Skeletal muscle satellite cell (primary cell): ENCODE measurements at regions not wholly inside any gene's neighbourhood (a gene's known extent, or its start where the extent isn't known, plus 50 kb on each side); places are given as distances from the start of the nearest gene placed in this dataset.

ENCODE experiments used
- H3K27me3 ChIP-seq: 2 replicates; pipeline ENCODE4 v1.7.0; 2013; ENCODE audit warnings: low read length; ENCODE audit not compliant: control insufficient read depth, insufficient read depth
- H3K36me3 ChIP-seq: 2 replicates; pipeline ENCODE4 v1.7.0; 2013; ENCODE audit warnings: mild to moderate bottlenecking, control low read depth, low read length; ENCODE audit not compliant: insufficient read depth
- H3K4me1 ChIP-seq: 2 replicates; pipeline ENCODE4 v1.7.0; 2013; ENCODE audit warnings: low read length; ENCODE audit not compliant: control insufficient read depth, insufficient read depth
- H3K4me2 ChIP-seq: 2 replicates; pipeline ENCODE4 v1.7.0; 2013; ENCODE audit warnings: mild to moderate bottlenecking, low read length
- H3K4me3 ChIP-seq: 2 replicates; pipeline ENCODE4 v1.7.0; 2013; ENCODE audit warnings: low read length
- H3K9ac ChIP-seq: 2 replicates; pipeline ENCODE4 v1.7.0; 2013; ENCODE audit warnings: mild to moderate bottlenecking, low read depth, low read length, moderate library complexity
- H3K9me3 ChIP-seq: replicated peaks from 2 replicates; pipeline ENCODE4 v1.7.0; 2013; ENCODE audit warnings: mild to moderate bottlenecking, control low read depth, low read length

- peaks cover 8% of the 10 kb centered on the region for H3K4me1 ChIP-seq
- H3K4me2 ChIP-seq, result no peak overlapping the region
- H3K36me3 ChIP-seq, result no peaks in the 10 kb centered on the region
- H3K9me3 ChIP-seq, result no peaks in the 10 kb centered on the region
- H3K4me3 ChIP-seq, result no peak overlapping the region
- H3K27me3 ChIP-seq, result no peaks in the 10 kb centered on the region
- no peak overlapping the region for H3K9ac ChIP-seq
Measured at GRCh38 chr15:35755237-35755802, 209.4 kb upstream of the DPH6 start.

DNA sequence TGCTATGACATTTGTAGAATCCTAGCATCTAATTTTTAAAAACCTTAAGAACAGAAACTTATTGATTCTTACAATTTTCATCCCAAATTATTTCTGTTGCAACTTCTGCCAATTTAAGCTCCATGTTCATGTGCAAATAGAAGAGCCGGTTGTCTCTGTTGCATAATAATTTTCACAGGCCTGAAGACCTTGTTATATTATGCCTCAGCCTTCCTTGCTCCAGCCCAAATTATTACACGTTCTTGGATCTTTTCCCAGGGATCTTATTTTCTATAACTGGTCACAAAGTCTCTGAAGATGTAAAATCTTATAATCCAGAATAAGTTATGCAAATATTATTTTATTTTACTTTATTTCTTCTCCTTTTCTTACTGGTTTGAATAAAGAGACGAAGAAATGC is 210.7 kb upstream of the DPH6 start:
- H3K9ac ChIP-seq, result no peak overlapping the region
- H3K4me3 ChIP-seq, result no peak overlapping the region
- peaks cover 8% of the 10 kb centered on the region for H3K4me1 ChIP-seq
- H3K9me3 ChIP-seq, result no peaks in the 10 kb centered on the region
- H3K36me3 ChIP-seq, result no peaks in the 10 kb centered on the region
- no peak overlapping the region for H3K4me2 ChIP-seq
- H3K27me3 ChIP-seq, result no peaks in the 10 kb centered on the region

GRCh38 chr15:35757361-35757760 is 211.4 kb upstream of the DPH6 start:
- H3K4me3 ChIP-seq, result no peak overlapping the region
- no peak overlapping the region for H3K9ac ChIP-seq
- H3K36me3 ChIP-seq, result no peaks in the 10 kb centered on the region
- H3K27me3 ChIP-seq, result no peaks in the 10 kb centered on the region
- H3K9me3 ChIP-seq, result no peaks in the 10 kb centered on the region
- no peak overlapping the region for H3K4me2 ChIP-seq
- H3K4me1 ChIP-seq, result peaks cover 8% of the 10 kb centered on the region

DNA sequence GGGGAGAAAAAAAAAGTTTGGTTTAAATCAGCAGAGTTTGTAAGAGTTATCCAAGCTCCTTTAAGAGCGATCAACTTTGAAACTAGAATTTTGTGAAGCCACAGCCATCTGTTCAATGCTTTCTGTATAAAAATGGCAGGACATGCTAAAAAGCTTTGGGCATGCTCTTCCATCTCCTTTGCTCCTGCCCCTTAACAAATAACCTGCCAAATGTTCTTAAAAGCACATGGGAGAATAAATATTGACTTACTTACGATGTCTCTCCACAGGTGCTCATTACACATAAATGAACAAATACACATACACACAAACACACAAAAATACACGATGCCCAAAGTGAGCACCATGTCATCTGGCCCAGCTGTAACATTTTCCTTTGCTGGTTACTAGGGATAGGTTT is 211.8 kb upstream of the DPH6 start:
- no peaks in the 10 kb centered on the region for H3K36me3 ChIP-seq
- peaks cover 8% of the 10 kb centered on the region for H3K4me1 ChIP-seq
- no peak overlapping the region for H3K4me2 ChIP-seq
- no peak overlapping the region for H3K4me3 ChIP-seq
- H3K9me3 ChIP-seq, result no peaks in the 10 kb centered on the region
- no peak overlapping the region for H3K9ac ChIP-seq
- H3K27me3 ChIP-seq, result no peaks in the 10 kb centered on the region

DNA sequence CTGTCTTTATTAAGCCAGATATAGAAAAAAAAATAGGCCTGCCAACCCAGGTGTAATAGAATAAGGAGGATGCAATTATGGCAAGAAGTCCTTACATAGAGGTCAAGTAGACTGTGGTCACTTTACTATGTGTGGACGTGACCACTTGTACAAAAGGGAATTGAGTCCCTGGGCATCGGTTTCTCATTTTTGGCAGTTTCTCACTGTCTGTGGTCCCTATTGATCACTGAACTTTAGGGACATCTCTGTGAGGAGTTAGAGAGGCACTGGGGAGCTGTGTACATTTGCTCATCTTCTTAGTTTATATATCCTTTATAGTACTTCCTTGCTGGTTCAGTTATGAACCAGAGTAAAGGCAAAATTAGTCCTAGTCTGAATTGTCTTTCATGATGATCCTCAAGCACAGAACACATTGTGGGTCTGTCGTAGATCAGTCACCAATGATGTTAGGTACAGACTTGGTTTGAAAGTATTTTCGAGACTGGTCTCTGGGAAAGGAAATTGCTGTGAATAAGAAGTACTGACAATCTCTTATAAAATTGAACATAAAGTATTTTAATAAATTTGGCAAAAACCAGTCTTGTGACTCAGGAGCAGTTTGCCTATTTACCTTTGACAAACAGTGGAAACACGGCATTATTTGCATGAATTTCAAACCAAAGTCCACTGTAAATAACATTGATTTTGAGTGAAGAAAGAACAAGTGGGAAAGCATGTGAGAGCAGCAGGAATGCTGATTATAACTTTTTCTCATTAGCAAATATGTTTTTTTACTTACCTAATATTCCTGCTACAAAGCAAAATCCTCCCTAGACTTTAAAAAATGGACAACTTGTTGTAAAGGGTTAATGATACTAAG is 218.9 kb upstream of the DPH6 start:
- H3K9me3 ChIP-seq, result no peaks in the 10 kb centered on the region
- H3K4me2 ChIP-seq, result no peak overlapping the region
- no peak overlapping the region for H3K4me3 ChIP-seq
- H3K4me1 ChIP-seq, result no peaks in the 10 kb centered on the region
- no peaks in the 10 kb centered on the region for H3K36me3 ChIP-seq
- H3K9ac ChIP-seq, result no peak overlapping the region
- H3K27me3 ChIP-seq, result no peaks in the 10 kb centered on the region

DNA sequence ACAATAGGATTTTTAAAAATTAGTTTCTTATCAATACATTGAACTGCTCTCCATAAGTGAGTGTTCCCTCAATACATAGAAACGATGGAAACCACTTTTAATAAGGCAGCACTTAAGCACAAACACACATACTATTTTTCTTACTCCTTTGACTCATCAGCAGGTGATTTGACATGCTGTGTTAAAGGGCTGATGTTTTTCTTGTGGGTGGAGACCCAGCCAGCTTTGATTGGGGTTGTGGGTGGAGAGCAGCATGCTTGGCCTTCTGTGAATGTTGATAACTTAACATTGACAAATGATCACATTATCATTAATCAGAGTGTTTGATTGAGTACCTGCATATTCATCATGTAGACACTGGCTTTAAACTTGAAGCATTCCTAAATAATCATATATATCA is 223.0 kb upstream of the DPH6 start:
- Histone ChIP-seq H3K27me3 (no peaks in the 10 kb centered on the region), H3K4me1 (no peaks in the 10 kb centered on the region), H3K9me3 (no peaks in the 10 kb centered on the region), H3K9ac (no peak overlapping the region), H3K4me3 (no peak overlapping the region), H3K36me3 (no peaks in the 10 kb centered on the region), H3K4me2 (no peak overlapping the region)

DNA sequence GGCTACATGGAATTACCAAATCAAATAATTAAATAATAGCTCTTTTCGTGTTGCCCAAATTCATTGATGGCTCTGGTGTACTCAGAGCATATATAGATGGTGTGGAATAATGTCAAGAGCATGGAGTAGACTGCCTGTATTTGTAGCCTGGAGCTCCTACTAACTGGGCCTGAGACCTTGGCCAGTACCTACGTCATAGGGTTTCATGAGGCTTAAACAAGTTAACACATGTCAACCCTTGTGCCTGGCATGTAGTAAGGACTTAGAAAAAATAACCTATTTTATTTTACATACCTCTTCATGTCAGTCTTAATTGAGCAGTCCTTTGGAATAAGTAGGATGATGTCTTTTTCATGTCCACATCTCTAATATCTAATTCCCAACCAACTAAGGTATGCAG is 223.7 kb upstream of the DPH6 start:
- no peaks in the 10 kb centered on the region for H3K4me1 ChIP-seq
- no peak overlapping the region for H3K4me2 ChIP-seq
- no peak overlapping the region for H3K9ac ChIP-seq

GRCh38 chr15:35771746-35772442 is 225.9 kb upstream of the DPH6 start:
- no peaks in the 10 kb centered on the region for H3K4me1 ChIP-seq

More for the DNA sequence above, 223.7 kb upstream of the DPH6 start:
- no peaks in the 10 kb centered on the region for H3K27me3 ChIP-seq
- H3K4me3 ChIP-seq, result no peak overlapping the region
- H3K9me3 ChIP-seq, result no peaks in the 10 kb centered on the region
- H3K36me3 ChIP-seq, result no peaks in the 10 kb centered on the region

GRCh38 chr15:35774653-35775052 is 228.7 kb upstream of the DPH6 start:
- no peak overlapping the region for H3K4me2 ChIP-seq
- H3K27me3 ChIP-seq, result no peaks in the 10 kb centered on the region
- no peaks in the 10 kb centered on the region for H3K9me3 ChIP-seq
- H3K36me3 ChIP-seq, result no peaks in the 10 kb centered on the region
- H3K4me1 ChIP-seq, result no peaks in the 10 kb centered on the region
- H3K4me3 ChIP-seq, result no peak overlapping the region
- H3K9ac ChIP-seq, result no peak overlapping the region

More at GRCh38 chr15:35771746-35772442, 225.9 kb upstream of the DPH6 start:
- Histone ChIP-seq H3K9ac (no peak overlapping the region), H3K4me3 (no peak overlapping the region), H3K4me2 (no peak overlapping the region), H3K36me3 (no peaks in the 10 kb centered on the region), H3K27me3 (no peaks in the 10 kb centered on the region), H3K9me3 (no peaks in the 10 kb centered on the region)

- Histone ChIP-seq H3K36me3 (no peaks in the 10 kb centered on the region), H3K4me2 (no peak overlapping the region), H3K9ac (no peak overlapping the region), H3K27me3 (no peaks in the 10 kb centered on the region), H3K4me1 (no peaks in the 10 kb centered on the region), H3K4me3 (no peak overlapping the region), H3K9me3 (no peaks in the 10 kb centered on the region)
Measured at GRCh38 chr15:35775471-35775870, 229.5 kb upstream of the DPH6 start.

DNA sequence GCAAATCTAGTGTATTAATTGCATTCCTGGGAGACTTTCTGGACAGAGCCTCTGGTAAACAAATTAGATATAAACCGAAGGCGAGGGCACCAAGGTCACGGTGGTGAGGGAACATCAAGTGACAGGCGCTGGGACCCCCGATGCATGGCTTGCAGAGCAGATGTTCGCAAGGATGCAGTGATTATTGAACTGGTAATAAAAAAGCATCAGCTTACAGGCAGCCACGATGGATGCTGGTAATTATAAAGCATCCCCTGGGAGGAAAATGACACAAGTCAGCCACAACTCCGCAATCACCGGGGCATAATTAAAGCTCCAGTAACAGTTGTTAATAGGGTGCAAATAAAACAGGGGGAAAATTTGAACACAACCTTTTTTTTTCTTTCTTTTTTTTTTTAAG is 231.1 kb upstream of the DPH6 start:
- H3K4me3 ChIP-seq, result no peak overlapping the region
- H3K9ac ChIP-seq, result no peak overlapping the region
- H3K4me1 ChIP-seq, result no peaks in the 10 kb centered on the region
- no peaks in the 10 kb centered on the region for H3K27me3 ChIP-seq
- H3K36me3 ChIP-seq, result no peaks in the 10 kb centered on the region
- no peak overlapping the region for H3K4me2 ChIP-seq
- H3K9me3 ChIP-seq, result no peaks in the 10 kb centered on the region
